ENCODE measurements at regions not wholly inside any gene's neighbourhood (a gene's known extent, or its start where the extent isn't known, plus 50 kb on each side); places are given as distances from the start of the nearest gene placed in this dataset.

GRCh38 chr6:4336084-4336483 is 200.7 kb upstream of the ECI2 start:
- TF ChIP-seq POLR2A (IDR thresholded peaks at IDR 0.05) (no peak), POLR2AphosphoS5 (IDR thresholded peaks at IDR 0.05) (no peak), CTCF (IDR thresholded peaks at IDR 0.05) (no peak), EP300 (IDR thresholded peaks at IDR 0.05) (no peak)

All from gastroesophageal sphincter (tissue), 3 donors.